ENCODE measurements at regions not wholly inside any gene's neighbourhood (a gene's known extent, or its start where the extent isn't known, plus 50 kb on each side); places are given as distances from the start of the nearest gene placed in this dataset.

GRCh38 chr5:89265511-89266179 is 382.7 kb upstream of the MEF2C start:
- TF ChIP-seq POLR2A (IDR thresholded peaks at IDR 0.05; ENCODE audit: control extremely low read depth in 1 of 2, low read depth in 2 of 2, low read length in 2 of 2) (no peak), YY1 (IDR thresholded peaks at IDR 0.05; ENCODE audit: low read depth, low read length) (no peak), TEAD4 (IDR thresholded peaks at IDR 0.05; ENCODE audit: low read depth, low read length) (no peak), SIN3A (conservative IDR thresholded peaks at IDR 0.05 in 1 of 2, IDR thresholded peaks at IDR 0.05 in 1 of 2; ENCODE audit: low read depth in 1 of 2, low read length in 2 of 2) (no peak), TAF1 (IDR thresholded peaks at IDR 0.05; ENCODE audit: low read depth, low read length) (no peak), MAX (IDR thresholded peaks at IDR 0.05) (no peak), SUZ12 (IDR thresholded peaks at IDR 0.05; ENCODE audit: low read length) (no peak), RAD21 (IDR thresholded peaks at IDR 0.05 in 1 of 2, conservative IDR thresholded peaks at IDR 0.05 in 1 of 2; ENCODE audit: low read depth in 2 of 2, low read length in 2 of 2) (no peak), ZNF274 (IDR thresholded peaks at IDR 0.05; ENCODE audit: borderline replicate concordance, extremely low read depth, low read length) (no peak), TBP (IDR thresholded peaks at IDR 0.05; ENCODE audit: low read depth, low read length) (no peak), POLR2AphosphoS5 (IDR thresholded peaks at IDR 0.05; ENCODE audit: low read depth, low read length) (no peak), E2F6 (IDR thresholded peaks at IDR 0.05) (no peak)
- TF ChIP-seq, protein P1, sequence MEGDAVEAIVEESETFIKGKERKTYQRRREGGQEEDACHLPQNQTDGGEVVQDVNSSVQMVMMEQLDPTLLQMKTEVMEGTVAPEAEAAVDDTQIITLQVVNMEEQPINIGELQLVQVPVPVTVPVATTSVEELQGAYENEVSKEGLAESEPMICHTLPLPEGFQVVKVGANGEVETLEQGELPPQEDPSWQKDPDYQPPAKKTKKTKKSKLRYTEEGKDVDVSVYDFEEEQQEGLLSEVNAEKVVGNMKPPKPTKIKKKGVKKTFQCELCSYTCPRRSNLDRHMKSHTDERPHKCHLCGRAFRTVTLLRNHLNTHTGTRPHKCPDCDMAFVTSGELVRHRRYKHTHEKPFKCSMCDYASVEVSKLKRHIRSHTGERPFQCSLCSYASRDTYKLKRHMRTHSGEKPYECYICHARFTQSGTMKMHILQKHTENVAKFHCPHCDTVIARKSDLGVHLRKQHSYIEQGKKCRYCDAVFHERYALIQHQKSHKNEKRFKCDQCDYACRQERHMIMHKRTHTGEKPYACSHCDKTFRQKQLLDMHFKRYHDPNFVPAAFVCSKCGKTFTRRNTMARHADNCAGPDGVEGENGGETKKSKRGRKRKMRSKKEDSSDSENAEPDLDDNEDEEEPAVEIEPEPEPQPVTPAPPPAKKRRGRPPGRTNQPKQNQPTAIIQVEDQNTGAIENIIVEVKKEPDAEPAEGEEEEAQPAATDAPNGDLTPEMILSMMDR (IDR thresholded peaks at IDR 0.05; ENCODE audit: control extremely low read depth in 1 of 3, insufficient read depth in 1 of 3, low read depth in 1 of 3, low read length in 3 of 3), result no peak
- TF ChIP-seq, protein P2, sequence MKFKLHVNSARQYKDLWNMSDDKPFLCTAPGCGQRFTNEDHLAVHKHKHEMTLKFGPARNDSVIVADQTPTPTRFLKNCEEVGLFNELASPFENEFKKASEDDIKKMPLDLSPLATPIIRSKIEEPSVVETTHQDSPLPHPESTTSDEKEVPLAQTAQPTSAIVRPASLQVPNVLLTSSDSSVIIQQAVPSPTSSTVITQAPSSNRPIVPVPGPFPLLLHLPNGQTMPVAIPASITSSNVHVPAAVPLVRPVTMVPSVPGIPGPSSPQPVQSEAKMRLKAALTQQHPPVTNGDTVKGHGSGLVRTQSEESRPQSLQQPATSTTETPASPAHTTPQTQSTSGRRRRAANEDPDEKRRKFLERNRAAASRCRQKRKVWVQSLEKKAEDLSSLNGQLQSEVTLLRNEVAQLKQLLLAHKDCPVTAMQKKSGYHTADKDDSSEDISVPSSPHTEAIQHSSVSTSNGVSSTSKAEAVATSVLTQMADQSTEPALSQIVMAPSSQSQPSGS (IDR thresholded peaks at IDR 0.05; ENCODE audit: low read length), result no peak
